H1 (cell line): ENCODE measurements at regions not wholly inside any gene's neighbourhood (a gene's known extent, or its start where the extent isn't known, plus 50 kb on each side); places are given as distances from the start of the nearest gene placed in this dataset.

ENCODE experiments used
- CTCF ChIA-PET: fragments of 300-600 bp; sonication (Branson Sonifier 250); formaldehyde crosslinking; loops from one replicate; lab custom pipeline; 2021; ENCODE audit not compliant: partially characterized antibody; lab: Charles Lee
- POLR2A ChIA-PET: fragments of 300-600 bp; sonication (Branson Sonifier 250); formaldehyde crosslinking; loops from one replicate; lab custom pipeline; 2021; ENCODE audit warnings: inconsistent platforms; ENCODE audit not compliant: partially characterized antibody; lab: Charles Lee
- DNase-seq, 2 experiments: peaks; one replicate each; pipeline versions ENCODE4 v3.0.0 to v3.0.0-alpha.2; 2010 to 2022; ENCODE audit warnings: low spot score in 2 of 2, low read depth in 1 of 2, mixed read lengths in 1 of 2
- FAIRE-seq: peaks from 2 replicates; lab custom pipeline; 2011; peaks lifted over from hg19 to GRCh38; lab: Jason Lieb, UNC
- H2AFZ ChIP-seq: 2 replicates; pipeline ENCODE4 v1.8.1; 2012; ENCODE audit warnings: low read length, inconsistent platforms
- H2AK5ac ChIP-seq: 2 replicates; pipeline ENCODE4 v1.6.1; 2013; ENCODE audit warnings: low read depth, low read length
- H2BK120ac ChIP-seq: replicated peaks from 2 replicates; pipeline ENCODE3; 2013; ENCODE audit warnings: low read depth, low read length, inconsistent platforms
- H2BK12ac ChIP-seq: 2 replicates; pipeline ENCODE4 v1.6.1; 2013; ENCODE audit warnings: low read depth, low read length
- H2BK15ac ChIP-seq: 2 replicates; pipeline ENCODE4 v1.6.1; 2013; ENCODE audit warnings: low read length
- H2BK20ac ChIP-seq: 2 replicates; pipeline ENCODE4 v1.6.1; 2013; ENCODE audit warnings: low read length
- H2BK5ac ChIP-seq: 2 replicates; pipeline ENCODE4 v1.6.1; 2013; ENCODE audit warnings: low read depth, low read length
- H3K14ac ChIP-seq: 2 replicates; pipeline ENCODE4 v1.6.1; 2013; ENCODE audit warnings: inconsistent platforms; ENCODE audit not compliant: insufficient read length
- H3K18ac ChIP-seq: 2 replicates; pipeline ENCODE4 v1.6.1; 2013; ENCODE audit warnings: low read length; ENCODE audit errors: extremely low read depth
- H3K23ac ChIP-seq: 2 replicates; pipeline ENCODE4 v1.6.1; 2013; ENCODE audit warnings: inconsistent platforms; ENCODE audit not compliant: insufficient read length
- H3K23me2 ChIP-seq: 2 replicates; pipeline ENCODE4 v1.6.1; 2013; ENCODE audit warnings: low read depth, low read length
- H3K27ac ChIP-seq: 2 replicates; pipeline ENCODE4 v1.6.1; 2011; ENCODE audit warnings: low read depth, low read length, inconsistent platforms
- H3K27me3 ChIP-seq, 4 experiments: replicated peaks in 1 of 4; 1 replicate in 1 of 4; 2 replicates in 3 of 4; pipeline versions ENCODE4 v1.6.1 to v1.8.1; 2011 to 2013; ENCODE audit warnings: low read length in 3 of 4, mild to moderate bottlenecking in 3 of 4, inconsistent platforms in 2 of 4, mixed read lengths in 2 of 4, moderate library complexity in 1 of 4; ENCODE audit not compliant: control insufficient read depth in 3 of 4, insufficient read depth in 3 of 4; ENCODE audit errors: extremely low read depth in 1 of 4
- H3K36me3 ChIP-seq, 4 experiments: 2 replicates each; pipeline versions ENCODE4 v1.6.1 to v1.8.1; 2011 to 2013; ENCODE audit warnings: mild to moderate bottlenecking in 4 of 4, low read length in 3 of 4, moderate library complexity in 2 of 4, control low read depth in 1 of 4, inconsistent platforms in 1 of 4; ENCODE audit not compliant: insufficient read depth in 4 of 4, control insufficient read depth in 2 of 4
- H3K4ac ChIP-seq: replicated peaks from 2 replicates; pipeline ENCODE3; 2013; ENCODE audit warnings: low read length, low read depth, mixed read lengths, inconsistent platforms; ENCODE audit not compliant: insufficient read length
- H3K4me1 ChIP-seq, 4 experiments: replicated peaks in 1 of 4; 1 replicate in 1 of 4; 2 replicates in 3 of 4; pipeline versions ENCODE4 v1.6.1 to v1.8.1; 2011 to 2013; ENCODE audit warnings: low read length in 3 of 4, inconsistent platforms in 2 of 4, mixed read lengths in 1 of 4; ENCODE audit not compliant: insufficient read depth in 4 of 4, control insufficient read depth in 3 of 4
- H3K4me2 ChIP-seq, 2 experiments: 2 replicates each; pipeline versions ENCODE4 v1.6.1 to v1.8.1; 2011 to 2013; ENCODE audit warnings: low read depth in 2 of 2, low read length in 2 of 2, control low read depth in 1 of 2, inconsistent platforms in 1 of 2, mild to moderate bottlenecking in 1 of 2; ENCODE audit not compliant: insufficient read depth in 1 of 2
- H3K4me3 ChIP-seq, 4 experiments: fragments of 200-600, 300-600 bp in 1 of 4; sonication (generic), shearing (Covaris generic), sonication (Bioruptor Twin) in 1 of 4; 2 replicates each; pipeline versions ENCODE4 v1.5.1 to v1.8.1; 2011 to 2016; ENCODE audit warnings: low read length in 4 of 4, low read depth in 3 of 4, control low read depth in 2 of 4, inconsistent platforms in 2 of 4, mild to moderate bottlenecking in 2 of 4, mixed read lengths in 1 of 4, moderate library complexity in 1 of 4; ENCODE audit not compliant: insufficient read depth in 2 of 4; ENCODE audit errors: extremely low read depth in 1 of 4
- H3K56ac ChIP-seq: replicated peaks from 2 replicates; pipeline ENCODE3; 2013; ENCODE audit warnings: low read depth, mild to moderate bottlenecking, mixed read lengths, low read length, inconsistent platforms; ENCODE audit not compliant: insufficient read length
- H3K79me1 ChIP-seq: 2 replicates; pipeline ENCODE4 v1.6.1; 2013; ENCODE audit warnings: low read depth, low read length, control low read depth
- H3K79me2 ChIP-seq, 2 experiments: 2 replicates each; pipeline versions ENCODE4 v1.6.1 to v1.8.1; 2012 to 2013; ENCODE audit warnings: low read length in 2 of 2, mild to moderate bottlenecking in 2 of 2, inconsistent platforms in 1 of 2; ENCODE audit not compliant: insufficient read depth in 2 of 2, control insufficient read depth in 1 of 2
- H3K9ac ChIP-seq, 4 experiments: replicated peaks in 1 of 4; 1 replicate in 1 of 4; 2 replicates in 3 of 4; pipeline versions ENCODE4 v1.6.1 to v1.8.1; 2011 to 2013; ENCODE audit warnings: low read depth in 3 of 4, low read length in 3 of 4, control low read depth in 2 of 4, mild to moderate bottlenecking in 2 of 4, moderate library complexity in 2 of 4, inconsistent platforms in 1 of 4; ENCODE audit errors: extremely low read depth in 1 of 4
- H3K9me3 ChIP-seq, 2 experiments: 2 replicates each; pipeline versions ENCODE4 v1.6.1 to v1.8.1; 2012 to 2013; ENCODE audit warnings: mild to moderate bottlenecking in 2 of 2, moderate library complexity in 2 of 2, control low read depth in 1 of 2, inconsistent platforms in 1 of 2, low read depth in 1 of 2, low read length in 1 of 2, mixed read lengths in 1 of 2; ENCODE audit not compliant: insufficient read depth in 2 of 2
- H4K20me1 ChIP-seq, 2 experiments: replicated peaks in 1 of 2; 2 replicates each; pipeline versions ENCODE3 to v1.8.1; 2011 to 2013; ENCODE audit warnings: inconsistent platforms in 2 of 2, low read length in 2 of 2, mild to moderate bottlenecking in 1 of 2; ENCODE audit not compliant: insufficient read depth in 2 of 2, control insufficient read depth in 1 of 2
- H4K5ac ChIP-seq: 2 replicates; pipeline ENCODE4 v1.6.1; 2013; ENCODE audit warnings: low read length, low read depth, mixed read lengths, inconsistent platforms; ENCODE audit not compliant: insufficient read length
- H4K8ac ChIP-seq: 2 replicates; pipeline ENCODE4 v1.8.0; 2013; ENCODE audit warnings: mild to moderate bottlenecking, moderate library complexity, low read length, inconsistent platforms; ENCODE audit not compliant: insufficient read depth; ENCODE audit errors: extremely low read depth
- H4K91ac ChIP-seq: replicated peaks from 2 replicates; pipeline ENCODE3; 2013; ENCODE audit warnings: low read length, mixed read lengths, inconsistent platforms; ENCODE audit not compliant: insufficient read length
- CEBPB ChIP-seq: IDR thresholded peaks from 2 replicates; pipeline ENCODE4 v1.6.1; 2012; ENCODE audit warnings: low read depth, low read length
- CTBP2 ChIP-seq: IDR thresholded peaks from 2 replicates; pipeline ENCODE4 v1.7.0; 2011; ENCODE audit warnings: borderline replicate concordance, mild to moderate bottlenecking, moderate library complexity, mixed read lengths, low read length; ENCODE audit not compliant: insufficient read depth, insufficient read length
- EZH2 ChIP-seq: fragments of 200-600 bp; sonication (generic); IDR thresholded peaks from 2 replicates; pipeline ENCODE4 v1.7.1; 2012; ENCODE audit warnings: low read depth, mild to moderate bottlenecking, moderate library complexity, low read length, inconsistent platforms; ENCODE audit not compliant: severe bottlenecking
- GTF2F1 ChIP-seq: IDR thresholded peaks from 2 replicates; pipeline ENCODE4 v1.6.1; 2012; ENCODE audit warnings: low read depth, low read length, improper control_type of control experiment, borderline replicate concordance
- RAD21 ChIP-seq, 2 experiments: IDR thresholded peaks in 1 of 2; conservative IDR thresholded peaks in 1 of 2; 2 replicates each; pipeline ENCODE4 v1.6.1; 2011; ENCODE audit warnings: low read depth in 2 of 2, low read length in 2 of 2, improper control_type of control experiment in 1 of 2, inconsistent platforms in 1 of 2, mild to moderate bottlenecking in 1 of 2, moderate library complexity in 1 of 2
- RXRA ChIP-seq: IDR thresholded peaks from 2 replicates; pipeline ENCODE4 v1.6.1; 2011; ENCODE audit warnings: low read depth, mild to moderate bottlenecking, low read length, moderate library complexity; ENCODE audit not compliant: insufficient read depth
- SRF ChIP-seq: IDR thresholded peaks from 2 replicates; pipeline ENCODE4 v1.6.1; 2011; ENCODE audit warnings: mild to moderate bottlenecking, low read depth, low read length, moderate library complexity
- WGBS, 2 experiments: shearing (Covaris generic) in 1 of 2; methylation state at CpG; one replicate each; pipeline versions ENCODE4 v1.1.6 to v1.1.7; 2013 to 2015; ENCODE audit warnings: low lambda C conversion rate in 2 of 2, mixed read lengths in 2 of 2, inconsistent platforms in 1 of 2, low coverage in 1 of 2, missing lambda C conversion rate in 1 of 2; ENCODE audit not compliant: insufficient replicate concordance in 2 of 2, insufficient coverage in 1 of 2, insufficient read length in 1 of 2; ENCODE audit errors: extremely low coverage in 1 of 2, missing lambda C conversion rate in 1 of 2; 5-methylcytosine and 5-hydroxymethylcytosine counted together
- TF ChIP-seq, protein P1 (sequence below): IDR thresholded peaks from 2 replicates; pipeline ENCODE4 v1.6.1; 2012; ENCODE audit warnings: low read length, inconsistent platforms
- TF ChIP-seq, protein P2 (sequence below), 3 experiments: IDR thresholded peaks; 1 replicate in 2 of 3; 2 replicates in 1 of 3; pipeline versions ENCODE4 v1.5.1 to v1.6.1; 2011; ENCODE audit warnings: low read length in 3 of 3, mild to moderate bottlenecking in 3 of 3, inconsistent platforms in 2 of 3, low read depth in 1 of 3, moderate library complexity in 1 of 3; ENCODE audit not compliant: insufficient read depth in 1 of 3; ENCODE audit errors: control extremely low read depth in 1 of 3

DNA sequence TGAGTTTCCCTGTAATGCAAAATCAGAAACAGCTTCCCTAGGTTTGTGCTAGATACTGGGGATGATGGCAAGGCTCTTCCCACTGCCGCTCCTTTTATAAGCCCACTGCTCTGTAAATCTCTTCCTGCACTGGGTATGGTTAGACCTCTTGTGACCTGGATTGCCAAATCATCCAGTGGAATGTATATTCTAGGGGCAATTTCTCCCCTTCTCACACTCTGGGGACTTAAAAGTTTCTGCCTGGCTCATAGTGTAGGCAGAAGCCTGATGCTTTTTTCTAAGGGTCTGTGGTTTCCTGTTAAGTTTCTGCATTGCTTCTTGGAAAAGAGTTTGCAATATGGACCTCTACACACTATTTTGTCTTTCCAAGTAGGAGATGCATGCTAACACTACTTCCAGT is 1582.0 kb upstream of the PCDH20 start:
- no peak overlapping the region for H4K8ac ChIP-seq
- H3K4ac ChIP-seq: no peak overlapping the region
- no peak overlapping the region for H3K56ac ChIP-seq
- no peak overlapping the region for H2BK20ac ChIP-seq
- no peaks in the 10 kb centered on the region for H4K20me1 ChIP-seq
- no peaks in the 10 kb centered on the region for H3K23me2 ChIP-seq
- no peaks in the 10 kb centered on the region for H3K9me3 ChIP-seq
- no peaks in the 10 kb centered on the region for H3K79me2 ChIP-seq
- H3K4me3 ChIP-seq: no peak overlapping the region
- H2BK120ac ChIP-seq: no peak overlapping the region
- no peak overlapping the region for H3K18ac ChIP-seq
- no peak overlapping the region for H2AFZ ChIP-seq
- H3K4me1 ChIP-seq: no peaks in the 10 kb centered on the region
- no peak overlapping the region for H3K23ac ChIP-seq
- POLR2A ChIA-PET: no interaction called here
- H3K27ac ChIP-seq: no peak overlapping the region
- H4K5ac ChIP-seq: no peak overlapping the region
- FAIRE-seq (no peak), DNase-seq (no peak)
- H2BK5ac ChIP-seq: no peak overlapping the region
- no peak overlapping the region for H2AK5ac ChIP-seq
- no peak overlapping the region for H3K14ac ChIP-seq
- no peaks in the 10 kb centered on the region for H3K79me1 ChIP-seq
- H3K9ac ChIP-seq: no peak overlapping the region
- H2BK15ac ChIP-seq: no peak overlapping the region
- no peak overlapping the region for H4K91ac ChIP-seq
- no peaks in the 10 kb centered on the region; a peak in 1 of 8 replicates for H3K36me3 ChIP-seq
- H2BK12ac ChIP-seq: no peak overlapping the region
- WGBS, 2 experiments: 100% methylated on average over 1 of the region's 1 CpG; no CpG with 5 or more reads in 1 of the 2 experiments
- no peak overlapping the region for H3K4me2 ChIP-seq
- peaks cover 0 to 2% (median 0%) of the 10 kb centered on the region in 4 experiments; a peak in 1 of 7 replicates for H3K27me3 ChIP-seq
- CTCF ChIA-PET: interaction anchor here (1.4 kb wide), 1 partner anchor 11 kb away, joined by 3 read pairs; no protein-coding TSS in a partner anchor
- TF ChIP-seq SRF (no peak), GTF2F1 (no peak), RXRA (no peak), RAD21 (IDR thresholded peaks at IDR 0.05 in 1 of 2, conservative IDR thresholded peaks at IDR 0.05 in 1 of 2; ENCODE audit: low read depth in 2 of 2, low read length in 2 of 2) (no peak), CEBPB (no peak), EZH2 (no peak), CTBP2 (no peak)
- TF ChIP-seq, protein P1, sequence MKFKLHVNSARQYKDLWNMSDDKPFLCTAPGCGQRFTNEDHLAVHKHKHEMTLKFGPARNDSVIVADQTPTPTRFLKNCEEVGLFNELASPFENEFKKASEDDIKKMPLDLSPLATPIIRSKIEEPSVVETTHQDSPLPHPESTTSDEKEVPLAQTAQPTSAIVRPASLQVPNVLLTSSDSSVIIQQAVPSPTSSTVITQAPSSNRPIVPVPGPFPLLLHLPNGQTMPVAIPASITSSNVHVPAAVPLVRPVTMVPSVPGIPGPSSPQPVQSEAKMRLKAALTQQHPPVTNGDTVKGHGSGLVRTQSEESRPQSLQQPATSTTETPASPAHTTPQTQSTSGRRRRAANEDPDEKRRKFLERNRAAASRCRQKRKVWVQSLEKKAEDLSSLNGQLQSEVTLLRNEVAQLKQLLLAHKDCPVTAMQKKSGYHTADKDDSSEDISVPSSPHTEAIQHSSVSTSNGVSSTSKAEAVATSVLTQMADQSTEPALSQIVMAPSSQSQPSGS: no peak
- TF ChIP-seq, protein P2, sequence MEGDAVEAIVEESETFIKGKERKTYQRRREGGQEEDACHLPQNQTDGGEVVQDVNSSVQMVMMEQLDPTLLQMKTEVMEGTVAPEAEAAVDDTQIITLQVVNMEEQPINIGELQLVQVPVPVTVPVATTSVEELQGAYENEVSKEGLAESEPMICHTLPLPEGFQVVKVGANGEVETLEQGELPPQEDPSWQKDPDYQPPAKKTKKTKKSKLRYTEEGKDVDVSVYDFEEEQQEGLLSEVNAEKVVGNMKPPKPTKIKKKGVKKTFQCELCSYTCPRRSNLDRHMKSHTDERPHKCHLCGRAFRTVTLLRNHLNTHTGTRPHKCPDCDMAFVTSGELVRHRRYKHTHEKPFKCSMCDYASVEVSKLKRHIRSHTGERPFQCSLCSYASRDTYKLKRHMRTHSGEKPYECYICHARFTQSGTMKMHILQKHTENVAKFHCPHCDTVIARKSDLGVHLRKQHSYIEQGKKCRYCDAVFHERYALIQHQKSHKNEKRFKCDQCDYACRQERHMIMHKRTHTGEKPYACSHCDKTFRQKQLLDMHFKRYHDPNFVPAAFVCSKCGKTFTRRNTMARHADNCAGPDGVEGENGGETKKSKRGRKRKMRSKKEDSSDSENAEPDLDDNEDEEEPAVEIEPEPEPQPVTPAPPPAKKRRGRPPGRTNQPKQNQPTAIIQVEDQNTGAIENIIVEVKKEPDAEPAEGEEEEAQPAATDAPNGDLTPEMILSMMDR (IDR thresholded peaks at IDR 0.05; ENCODE audit: control extremely low read depth in 1 of 3, insufficient read depth in 1 of 3, low read depth in 1 of 3, low read length in 3 of 3): no peak
